CD14-positive monocyte (primary cell): ENCODE measurements at regions not wholly inside any gene's neighbourhood (a gene's known extent, or its start where the extent isn't known, plus 50 kb on each side); places are given as distances from the start of the nearest gene placed in this dataset.

Experiments
- DNase-seq, 3 donors: peaks; one replicate each; pipeline ENCODE4 v3.0.0-alpha.2; 2011 to 2022
- H2AFZ ChIP-seq: 2 replicates; pipeline ENCODE4 v1.6.0; 2012; ENCODE audit warnings: mild to moderate bottlenecking, low read depth, low read length, inconsistent platforms; ENCODE audit not compliant: insufficient read depth, poor library complexity, severe bottlenecking
- H3K27ac ChIP-seq, 2 donors: 1 replicate in 1 of 2; 2 replicates in 1 of 2; pipeline ENCODE4 v1.5.1; 2012 to 2013; ENCODE audit warnings: low read length in 2 of 2, control low read depth in 1 of 2, inconsistent platforms in 1 of 2, low read depth in 1 of 2, mild to moderate bottlenecking in 1 of 2
- H3K27me3 ChIP-seq, 2 donors: one replicate each; pipeline versions ENCODE4 v1.6.0 to v1.6.1; 2011 to 2013; ENCODE audit warnings: low read length in 2 of 2; ENCODE audit not compliant: control insufficient read depth in 2 of 2, insufficient read depth in 2 of 2
- H3K36me3 ChIP-seq, 2 donors: replicated peaks in 1 of 2; 1 replicate in 1 of 2; 2 replicates in 1 of 2; pipeline versions ENCODE4 v1.5.1 to v1.6.1; 2012 to 2013; ENCODE audit warnings: low read length in 2 of 2, control low read depth in 1 of 2, inconsistent platforms in 1 of 2, mild to moderate bottlenecking in 1 of 2; ENCODE audit not compliant: insufficient read depth in 2 of 2, control insufficient read depth in 1 of 2
- H3K4me1 ChIP-seq, 2 donors: 1 replicate in 1 of 2; 2 replicates in 1 of 2; pipeline versions ENCODE4 v1.5.1 to v1.6.1; 2012 to 2013; ENCODE audit warnings: low read length in 2 of 2, control low read depth in 1 of 2, inconsistent platforms in 1 of 2, mild to moderate bottlenecking in 1 of 2, moderate library complexity in 1 of 2; ENCODE audit not compliant: insufficient read depth in 2 of 2, control insufficient read depth in 1 of 2
- H3K4me2 ChIP-seq: replicated peaks from 2 replicates; pipeline ENCODE3; 2012; ENCODE audit warnings: low read length, moderate library complexity, mild to moderate bottlenecking; ENCODE audit not compliant: poor library complexity, severe bottlenecking; ENCODE audit errors: extremely low read depth
- H3K4me3 ChIP-seq, 3 experiments: fragments of 200-600 bp in 1 of 3; sonication (generic) in 1 of 3; replicated peaks in 1 of 3; 1 replicate in 2 of 3; 2 replicates in 1 of 3; pipeline ENCODE4 v1.5.1; 2011 to 2013; ENCODE audit warnings: low read length in 3 of 3, mild to moderate bottlenecking in 3 of 3, control low read depth in 2 of 3, low read depth in 2 of 3, inconsistent platforms in 1 of 3, moderate library complexity in 1 of 3
- H3K79me2 ChIP-seq: 2 replicates; pipeline ENCODE4 v1.6.0; 2012; ENCODE audit warnings: mild to moderate bottlenecking, control low read depth, inconsistent platforms, low read length, moderate library complexity; ENCODE audit not compliant: insufficient read depth
- H3K9ac ChIP-seq: 2 replicates; pipeline ENCODE4 v1.6.0; 2017; ENCODE audit warnings: low read length, mild to moderate bottlenecking; ENCODE audit not compliant: insufficient read depth, poor library complexity, severe bottlenecking
- H3K9me3 ChIP-seq, 2 donors: replicated peaks in 1 of 2; 1 replicate in 1 of 2; 2 replicates in 1 of 2; pipeline versions ENCODE4 v1.5.1 to v1.6.1; 2012 to 2013; ENCODE audit warnings: low read length in 2 of 2, control low read depth in 1 of 2; ENCODE audit not compliant: control insufficient read depth in 1 of 2, insufficient read depth in 1 of 2
- H4K20me1 ChIP-seq: 2 replicates; pipeline ENCODE4 v1.6.0; 2012; ENCODE audit warnings: mild to moderate bottlenecking, low read length, control low read depth, moderate library complexity; ENCODE audit not compliant: insufficient read depth
- H3K27ac Mint-ChIP-seq, 7 donors: one replicate each; pipeline ENCODE4 v1.8.0; 2020; ENCODE audit warnings: mild to moderate bottlenecking in 7 of 7, mixed read lengths in 7 of 7, moderate library complexity in 6 of 7, inconsistent platforms in 2 of 7
- H3K27me3 Mint-ChIP-seq, 3 donors: one replicate each; pipeline ENCODE4 v1.8.0; 2021 to 2022; ENCODE audit warnings: low read depth in 3 of 3, mild to moderate bottlenecking in 3 of 3, mixed read lengths in 3 of 3, moderate library complexity in 3 of 3, inconsistent platforms in 1 of 3
- H3K36me3 Mint-ChIP-seq, 2 donors: one replicate each; pipeline ENCODE4 v1.8.0; 2020; ENCODE audit warnings: mixed read lengths in 2 of 2, inconsistent platforms in 1 of 2, mild to moderate bottlenecking in 1 of 2
- H3K4me1 Mint-ChIP-seq: one replicate; pipeline ENCODE4 v1.8.0; 2020; ENCODE audit warnings: mild to moderate bottlenecking, mixed read lengths
- H3K4me3 Mint-ChIP-seq, 2 donors: one replicate each; pipeline ENCODE4 v1.8.0; 2020; ENCODE audit warnings: mild to moderate bottlenecking in 2 of 2, mixed read lengths in 2 of 2, moderate library complexity in 1 of 2
- H3K9me3 Mint-ChIP-seq, 7 donors: one replicate each; pipeline ENCODE4 v1.8.0; 2020 to 2022; ENCODE audit warnings: mixed read lengths in 7 of 7, mild to moderate bottlenecking in 6 of 7, moderate library complexity in 6 of 7, inconsistent platforms in 2 of 7
- CTCF ChIP-seq: fragments of 200-600 bp; IDR thresholded peaks from one replicate; pipeline ENCODE4 v1.8.0; 2022; ENCODE audit warnings: antibody characterized with exemption, mild to moderate bottlenecking
- WGBS: methylation state at CpG from one replicate; pipeline ENCODE4 v1.1.5; 2013; ENCODE audit warnings: missing lambda C conversion rate; ENCODE audit not compliant: insufficient coverage; 5-methylcytosine and 5-hydroxymethylcytosine counted together
- intact Hi-C, 2 donors: fragments of 100-400 bp; cut with micrococcal nuclease; formaldehyde crosslinking; loops; one replicate each; pipeline versions ENCODE4 v1.15.0 to v1.15.1; 2023

- no peak for DNase-seq
- H3K9ac ChIP-seq, result no peak overlapping the region
- intact Hi-C loops, result no loop called here
- no peak overlapping the region for H3K4me2 ChIP-seq
- no peaks in the 10 kb centered on the region for H3K4me1 ChIP-seq
- Mint-ChIP-seq H3K36me3 (no peaks in the 10 kb centered on the region), H3K27me3 (peaks cover 0 to 19% (median 7%) of the 10 kb centered on the region in 3 donors), H3K4me3 (no peak overlapping the region), H3K4me1 (no peaks in the 10 kb centered on the region), H3K27ac (no peak overlapping the region), H3K9me3 (no peaks in the 10 kb centered on the region)
- TF ChIP-seq CTCF, result no peak
- no peak overlapping the region for H2AFZ ChIP-seq
- H3K4me3 ChIP-seq, result no peak overlapping the region
- no peaks in the 10 kb centered on the region for H3K27me3 ChIP-seq
- WGBS, result 86% methylated on average over 5 of the region's 9 CpGs
- H3K79me2 ChIP-seq, result no peaks in the 10 kb centered on the region
- H3K36me3 ChIP-seq, result no peaks in the 10 kb centered on the region
- H4K20me1 ChIP-seq, result no peaks in the 10 kb centered on the region
- H3K9me3 ChIP-seq, result no peaks in the 10 kb centered on the region
- no peak overlapping the region for H3K27ac ChIP-seq
Measured at GRCh38 chr12:131383291-131383690, 327.6 kb upstream of the SFSWAP start.

GRCh38 chr12:131383741-131384543 lies 326.9 kb upstream of the SFSWAP start:
- peaks cover 0 to 20% (median 7%) of the 10 kb centered on the region in 3 donors for H3K27me3 Mint-ChIP-seq
- no peak for DNase-seq

More at GRCh38 chr12:131383741-131384543, 326.9 kb upstream of the SFSWAP start:
- no peak overlapping the region for H3K4me3 Mint-ChIP-seq
- H3K4me2 ChIP-seq, result no peak overlapping the region
- no peak overlapping the region for H3K27ac ChIP-seq
- TF ChIP-seq CTCF, result no peak
- H3K9ac ChIP-seq, result no peak overlapping the region
- no peak overlapping the region for H3K27ac Mint-ChIP-seq
- H3K9me3 ChIP-seq, result no peaks in the 10 kb centered on the region
- intact Hi-C loops, result no loop called here
- H3K27me3 ChIP-seq, result no peaks in the 10 kb centered on the region
- H3K4me3 ChIP-seq, result no peak overlapping the region
- no peaks in the 10 kb centered on the region for H4K20me1 ChIP-seq
- WGBS, result 73% methylated on average over 14 of the region's 21 CpGs
- H3K36me3 Mint-ChIP-seq, result no peaks in the 10 kb centered on the region
- no peaks in the 10 kb centered on the region for H3K36me3 ChIP-seq
- no peak overlapping the region for H2AFZ ChIP-seq
- H3K79me2 ChIP-seq, result no peaks in the 10 kb centered on the region
- no peaks in the 10 kb centered on the region for H3K4me1 Mint-ChIP-seq
- no peaks in the 10 kb centered on the region for H3K4me1 ChIP-seq
- H3K9me3 Mint-ChIP-seq, result no peaks in the 10 kb centered on the region
